DMS53 treated with DMSO at 0.1 percent for 48 hours (cell line): ENCODE measurements at regions not wholly inside any gene's neighbourhood (a gene's known extent, or its start where the extent isn't known, plus 50 kb on each side); places are given as distances from the start of the nearest gene placed in this dataset.

Experiments
- DNase-seq: peaks from one replicate; lab custom pipeline; 2025; ENCODE audit not compliant: unreplicated experiment; lab: John Stamatoyannopoulos, UW

DNA sequence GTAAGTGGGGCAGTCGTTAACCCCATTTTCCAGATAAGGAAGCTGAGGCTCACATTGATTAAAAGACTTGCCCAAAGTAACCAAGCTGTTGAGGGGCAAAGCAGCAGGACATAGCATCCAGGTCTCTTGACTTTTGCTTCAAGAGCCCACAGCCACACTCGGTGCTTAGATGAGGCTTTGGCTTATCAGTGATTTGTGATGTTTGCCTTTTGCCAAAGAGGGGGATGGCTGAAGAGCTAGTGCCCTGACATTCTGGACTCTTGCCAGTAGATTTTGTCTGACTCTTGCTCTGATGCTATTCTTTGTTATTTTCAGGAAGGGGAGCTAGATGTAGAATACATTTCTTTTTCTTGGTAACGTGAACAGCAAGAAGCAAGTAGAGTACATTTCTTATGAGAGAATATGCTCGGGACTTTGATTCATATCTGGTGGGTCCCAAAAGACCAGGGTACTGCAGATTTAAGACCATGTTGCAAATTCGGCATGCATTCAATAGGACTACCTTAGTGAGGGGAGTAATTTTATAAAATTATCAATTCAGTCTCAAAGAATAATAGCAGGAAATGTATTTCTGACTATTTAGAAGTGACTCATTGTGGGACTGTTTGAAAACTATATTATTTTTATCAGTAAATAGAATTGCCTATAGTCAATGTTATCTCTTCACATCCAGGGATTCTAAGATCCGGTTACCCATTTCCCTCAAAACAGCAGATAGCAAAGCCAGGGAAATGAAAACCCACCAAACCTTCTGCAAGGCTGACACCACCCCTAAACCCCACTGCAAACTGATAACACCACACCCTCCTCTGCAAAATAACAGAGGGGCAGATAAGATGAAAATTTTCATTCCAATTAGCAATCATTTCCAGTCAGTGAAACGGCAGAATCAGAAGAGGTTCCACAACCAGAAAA, 180.0 kb upstream of the BMPER start:
- no peak for DNase-seq

- no peak for DNase-seq
Observed at GRCh38 chr7:33726582-33726981, 178.8 kb upstream of the BMPER start.

DNA sequence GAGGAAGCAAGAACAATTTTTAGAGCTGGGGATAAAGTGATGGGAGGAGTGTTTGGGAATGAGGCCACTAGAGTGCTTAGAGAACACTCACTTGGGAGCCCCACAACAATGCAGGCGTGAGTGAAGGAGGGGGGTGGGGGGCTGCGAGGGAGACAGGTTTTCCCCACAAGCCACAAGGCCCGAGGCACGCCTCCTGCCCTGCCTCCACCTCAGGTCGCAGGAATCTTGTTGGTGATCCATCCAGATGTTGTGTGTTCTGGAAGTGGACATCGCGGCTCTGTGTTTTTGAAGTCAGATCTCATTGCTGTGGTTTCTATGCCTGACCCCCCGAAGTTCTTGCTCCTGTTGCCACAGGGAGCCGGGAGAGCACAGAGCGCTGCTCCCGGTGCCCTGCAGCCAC, 178.0 kb upstream of the BMPER start:
- DNase-seq = no peak

DNA sequence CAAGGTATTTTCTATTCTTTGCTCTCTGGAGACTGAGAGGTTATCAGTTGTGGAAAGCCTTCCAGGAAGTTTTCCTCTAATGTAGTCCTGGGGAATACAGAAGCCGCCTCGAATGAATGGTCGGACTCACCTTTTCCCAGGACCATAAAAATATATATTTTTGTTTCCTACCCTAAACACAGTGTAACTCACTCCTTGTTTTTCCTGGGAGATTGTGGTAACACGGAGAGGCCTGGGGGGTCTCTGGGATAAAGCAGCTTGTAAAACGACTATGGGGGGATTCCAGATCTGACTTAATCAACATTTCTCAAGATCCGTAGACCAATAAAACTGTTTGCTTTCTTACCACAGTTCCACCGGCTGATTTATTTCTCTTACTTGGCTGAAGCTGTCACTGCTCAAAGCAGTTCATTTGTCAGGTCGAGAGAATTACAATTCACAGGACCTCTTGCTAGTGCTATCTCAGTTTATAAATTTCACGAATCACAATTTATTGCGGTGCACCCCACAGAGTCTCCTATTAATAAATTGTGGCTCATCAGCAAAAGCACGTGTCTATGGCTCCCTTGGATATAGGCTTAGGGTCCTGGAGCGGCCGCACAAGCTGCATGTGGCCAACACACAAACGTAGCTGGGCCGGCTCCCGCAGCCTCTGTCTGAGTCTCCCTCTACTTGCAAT, 176.3 kb upstream of the BMPER start:
- no peak for DNase-seq

DNA sequence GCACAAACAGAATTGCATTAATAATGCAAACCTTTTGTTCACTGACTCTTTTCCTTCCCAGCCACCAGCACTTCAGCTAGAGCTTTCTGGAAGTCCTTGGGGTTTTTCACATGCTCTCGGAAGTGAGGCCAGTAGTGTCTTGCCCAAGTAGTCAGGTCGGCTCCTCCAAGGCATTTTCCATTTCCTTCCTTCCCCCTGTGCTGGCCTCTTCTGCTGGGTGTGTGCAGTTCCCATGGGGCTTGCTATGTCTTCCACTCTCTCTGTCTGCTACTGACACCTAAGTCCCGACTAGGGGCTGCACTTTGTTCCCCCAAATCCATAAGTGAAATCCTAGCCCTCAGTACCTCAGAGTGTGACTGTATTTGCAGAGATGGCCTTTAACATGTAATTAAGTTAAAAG, 175.6 kb upstream of the BMPER start:
- DNase-seq = no peak

GRCh38 chr7:33730958-33731357, 174.4 kb upstream of the BMPER start:
- no peak for DNase-seq

GRCh38 chr7:33731912-33732311, 173.4 kb upstream of the BMPER start:
- DNase-seq = no peak

GRCh38 chr7:33732462-33732861, 172.9 kb upstream of the BMPER start:
- DNase-seq = no peak

DNA sequence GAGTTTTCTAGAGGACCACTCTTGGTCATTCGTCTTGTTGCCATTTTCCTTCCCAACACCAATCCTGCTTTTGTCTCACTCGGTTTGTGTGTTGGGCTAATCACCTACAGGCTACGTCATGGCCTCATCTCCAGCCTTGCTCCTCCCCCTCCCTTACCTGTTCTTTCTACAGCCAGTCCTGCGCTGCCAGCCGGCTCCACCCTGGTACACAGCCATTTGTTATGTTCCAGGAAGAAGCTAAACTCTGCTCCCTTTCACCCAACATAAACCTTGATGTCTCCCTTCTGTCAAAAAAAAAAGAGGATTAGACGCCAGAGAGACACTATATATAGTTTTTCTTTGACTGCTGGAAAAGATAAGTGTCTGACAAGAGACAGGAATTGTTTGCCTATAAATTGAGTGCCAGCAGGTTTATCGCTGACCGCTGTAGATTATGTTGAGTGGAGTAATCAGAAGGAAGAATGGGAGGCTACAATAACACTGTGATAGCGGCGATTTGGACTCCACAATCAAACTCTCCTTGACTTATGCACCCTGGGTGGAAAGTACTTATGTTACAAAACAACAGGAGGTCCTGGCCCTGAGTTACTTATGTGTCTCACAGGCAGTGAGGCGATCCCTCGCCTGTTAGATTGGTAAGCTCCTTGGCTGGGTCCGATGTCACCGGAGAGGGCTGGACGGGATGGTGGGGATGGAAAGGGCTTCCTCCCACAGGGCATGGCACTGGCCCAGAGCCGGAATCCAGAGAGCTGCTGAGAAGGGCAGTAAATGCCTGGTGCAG, 171.3 kb upstream of the BMPER start:
- DNase-seq = peak; percentile 50

- DNase-seq = no peak
Observed at GRCh38 chr7:33735403-33735802, 169.9 kb upstream of the BMPER start.

DNA sequence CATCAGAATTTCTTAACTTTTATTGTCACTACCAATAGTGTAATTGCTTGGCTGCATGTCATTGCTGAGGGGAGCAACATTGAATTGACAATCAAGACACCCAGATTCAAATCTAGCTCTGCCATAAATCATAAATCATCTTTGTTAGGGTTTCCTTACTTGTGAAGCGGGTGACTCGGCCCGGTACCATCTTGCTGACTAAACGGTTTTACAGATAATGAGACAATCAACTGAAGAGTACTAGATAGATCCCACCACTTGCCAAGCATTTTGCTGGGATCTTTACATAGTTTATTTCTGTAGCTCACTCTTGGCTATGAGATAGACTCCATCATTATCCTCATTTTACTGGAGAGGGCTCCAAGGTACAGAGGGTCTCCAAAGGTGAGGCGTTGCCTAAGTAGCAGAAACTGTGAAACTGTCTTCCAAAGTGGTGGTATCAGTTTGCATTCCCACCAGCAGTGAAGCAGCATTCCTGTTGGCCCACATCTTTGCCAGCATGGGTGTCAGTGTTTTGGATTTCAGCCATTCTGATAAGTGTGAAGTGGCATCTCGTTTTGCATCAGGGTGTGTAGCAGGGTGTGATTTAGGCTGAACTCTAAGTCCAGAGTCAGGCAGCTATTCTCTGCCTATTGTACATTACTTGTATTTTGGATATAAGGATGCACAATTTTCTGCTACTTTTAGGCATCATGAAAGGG, 168.7 kb upstream of the BMPER start:
- no peak for DNase-seq

GRCh38 chr7:33738260-33738935, 166.9 kb upstream of the BMPER start:
- no peak for DNase-seq

DNA sequence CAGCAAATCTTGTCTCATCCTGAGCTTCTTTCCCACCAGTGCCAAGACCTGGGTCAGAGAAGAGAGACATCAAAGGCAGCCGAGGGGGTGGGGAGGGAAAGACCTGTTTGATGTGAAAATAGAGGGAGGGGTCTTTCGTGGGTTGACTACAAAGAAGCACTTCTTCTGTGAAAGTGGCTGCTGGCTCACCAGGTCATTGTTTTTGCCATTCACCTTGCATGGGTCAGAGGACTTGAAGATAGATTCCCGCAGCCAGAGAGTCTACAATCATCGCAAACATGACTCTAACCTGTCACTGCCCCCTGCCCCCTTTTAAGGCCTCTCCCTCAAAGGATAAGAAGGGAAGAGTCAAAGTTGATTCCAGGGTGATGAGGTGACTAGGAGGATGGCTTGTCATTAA, 166.1 kb upstream of the BMPER start:
- no peak for DNase-seq

DNA sequence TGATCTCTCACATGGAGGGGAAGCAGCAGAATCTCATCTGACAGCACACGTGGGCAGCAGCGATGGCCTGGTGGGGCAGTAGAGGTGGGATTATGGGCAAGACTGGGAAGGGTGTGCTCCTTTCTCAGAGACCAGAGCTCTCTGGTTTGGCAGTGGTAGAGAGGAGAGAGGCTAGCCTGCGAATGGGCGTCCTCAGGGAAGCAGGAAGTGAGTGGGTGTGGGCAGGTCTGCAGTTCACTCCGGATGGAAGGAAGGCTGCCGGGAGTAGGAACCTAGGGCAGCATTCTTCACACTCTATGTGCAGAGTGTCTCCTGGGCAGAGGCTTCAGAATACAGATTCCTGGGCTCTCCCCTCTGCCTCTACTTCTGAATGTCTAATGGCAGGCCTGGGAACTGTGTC, 162.8 kb upstream of the BMPER start:
- no peak for DNase-seq

- no peak for DNase-seq
Observed at GRCh38 chr7:33742999-33743587, 162.2 kb upstream of the BMPER start.

GRCh38 chr7:33743594-33743993, 161.7 kb upstream of the BMPER start:
- DNase-seq = no peak

GRCh38 chr7:33744293-33745075, 160.9 kb upstream of the BMPER start:
- DNase-seq = peak; percentile 23

- no peak for DNase-seq
Observed at GRCh38 chr7:33745934-33746333, 159.4 kb upstream of the BMPER start.

- DNase-seq = no peak
Observed at GRCh38 chr7:33748793-33749192, 156.5 kb upstream of the BMPER start.
